T-cell (primary cell): ENCODE measurements at regions not wholly inside any gene's neighbourhood (a gene's known extent, or its start where the extent isn't known, plus 50 kb on each side); places are given as distances from the start of the nearest gene placed in this dataset.
A peak's percentile ranks its signal among the peaks of the same experiment; 100 is the strongest.

Source experiments
- ATAC-seq, 4 experiments: fragments of 200-7000 bp in 3 of 4; fragments of 150-1000 bp in 1 of 4; cut with Tn5 transposase; replicated peaks in 1 of 4; 1 replicate in 3 of 4; 2 replicates in 1 of 4; pipeline ENCODE4 v1.10.0; 2021; ENCODE audit warnings: moderate library complexity in 3 of 4, mild to moderate bottlenecking in 2 of 4, moderate number of reproducible peaks in 1 of 4
- CTCF ChIA-PET, 2 donors: fragments of 300-600 bp; sonication (Branson Sonifier 250); formaldehyde crosslinking; loops; one replicate each; lab custom pipeline; 2022; ENCODE audit warnings: antibody characterized with exemption in 2 of 2; lab: Charles Lee
- POLR2A ChIA-PET, 2 donors: fragments of 300-600 bp; sonication (Branson Sonifier 250); formaldehyde crosslinking; loops; one replicate each; lab custom pipeline; 2022; ENCODE audit warnings: antibody characterized with exemption in 2 of 2; lab: Charles Lee
- DNase-seq, 35 experiments: peaks; one replicate each; pipeline versions ENCODE4 v3.0.0 to v3.0.0-alpha.2; 2013 to 2023
- H3K27ac ChIP-seq: one replicate; pipeline ENCODE4 v1.5.1; 2013; ENCODE audit warnings: low read length
- H3K27me3 ChIP-seq, 2 experiments: replicated peaks in 1 of 2; 1 replicate in 1 of 2; 2 replicates in 1 of 2; pipeline versions ENCODE4 v1.6.1 to v1.7.0; 2013; ENCODE audit warnings: low read length in 1 of 2, mixed read lengths in 1 of 2; ENCODE audit not compliant: control insufficient read depth in 2 of 2, insufficient read depth in 2 of 2; ENCODE audit errors: extremely low read depth in 1 of 2
- H3K36me3 ChIP-seq, 2 donors: 1 replicate in 1 of 2; 2 replicates in 1 of 2; pipeline versions ENCODE4 v1.6.1 to v1.7.0; 2013; ENCODE audit warnings: low read length in 1 of 2; ENCODE audit not compliant: control insufficient read depth in 2 of 2, insufficient read depth in 1 of 2; ENCODE audit errors: extremely low read depth in 1 of 2
- H3K4me1 ChIP-seq, 2 experiments: 1 replicate in 1 of 2; 2 replicates in 1 of 2; pipeline versions ENCODE4 v1.6.1 to v1.7.0; 2013; ENCODE audit warnings: low read length in 2 of 2, mixed read lengths in 1 of 2; ENCODE audit not compliant: insufficient read depth in 2 of 2, control insufficient read depth in 1 of 2; ENCODE audit errors: extremely low read depth in 1 of 2
- H3K4me3 ChIP-seq, 2 donors: 1 replicate in 1 of 2; 2 replicates in 1 of 2; pipeline versions ENCODE4 v1.5.1 to v1.7.0; 2013; ENCODE audit warnings: mild to moderate bottlenecking in 2 of 2, low read length in 1 of 2, moderate library complexity in 1 of 2; ENCODE audit not compliant: control insufficient read depth in 1 of 2; ENCODE audit errors: extremely low read depth in 1 of 2
- H3K9me3 ChIP-seq: 2 replicates; pipeline ENCODE4 v1.7.0; 2013
- H3K27ac Mint-ChIP-seq, 2 donors: one replicate each; pipeline ENCODE4 v1.8.0; 2020 to 2021; ENCODE audit warnings: mild to moderate bottlenecking in 2 of 2, mixed read lengths in 2 of 2
- H3K27me3 Mint-ChIP-seq, 2 donors: one replicate each; pipeline ENCODE4 v1.8.0; 2021 to 2022; ENCODE audit warnings: mixed read lengths in 2 of 2
- H3K36me3 Mint-ChIP-seq: one replicate; pipeline ENCODE4 v1.8.0; 2021; ENCODE audit warnings: mixed read lengths
- H3K4me1 Mint-ChIP-seq, 3 donors: one replicate each; pipeline ENCODE4 v1.8.0; 2020 to 2022; ENCODE audit warnings: mixed read lengths in 3 of 3, mild to moderate bottlenecking in 1 of 3
- H3K4me3 Mint-ChIP-seq, 3 donors: one replicate each; pipeline ENCODE4 v1.8.0; 2020 to 2022; ENCODE audit warnings: mild to moderate bottlenecking in 3 of 3, mixed read lengths in 3 of 3, moderate library complexity in 3 of 3
- H3K9me3 Mint-ChIP-seq, 3 donors: one replicate each; pipeline ENCODE4 v1.8.0; 2020 to 2022; ENCODE audit warnings: mixed read lengths in 3 of 3
- WGBS: methylation state at CpG from one replicate; pipeline ENCODE4 v1.1.5; 2013; ENCODE audit warnings: missing lambda C conversion rate; ENCODE audit not compliant: insufficient coverage; 5-methylcytosine and 5-hydroxymethylcytosine counted together

- DNase-seq (no peak), ATAC-seq (no peak)
- H3K9me3 ChIP-seq, result no peaks in the 10 kb centered on the region
- no peak overlapping the region for H3K4me3 ChIP-seq
- H3K4me3 Mint-ChIP-seq, result no peak overlapping the region
- H3K4me1 ChIP-seq, result no peaks in the 10 kb centered on the region
- no CpG with 5 or more reads among the region's 3 CpGs for WGBS
- CTCF ChIA-PET, result no interaction called here
- H3K27ac ChIP-seq, result no peak overlapping the region
- no peaks in the 10 kb centered on the region for H3K27me3 ChIP-seq
- POLR2A ChIA-PET, result no interaction called here
- H3K27ac Mint-ChIP-seq, result no peak overlapping the region
- H3K36me3 ChIP-seq, result no peaks in the 10 kb centered on the region
- H3K4me1 Mint-ChIP-seq, result no peaks in the 10 kb centered on the region
- no peaks in the 10 kb centered on the region for H3K27me3 Mint-ChIP-seq
- H3K9me3 Mint-ChIP-seq, result no peaks in the 10 kb centered on the region
- no peaks in the 10 kb centered on the region for H3K36me3 Mint-ChIP-seq
These were observed 983.6 kb upstream of the ZEB2 start for GRCh38 chr2:145503511-145503910.

- H3K27ac Mint-ChIP-seq, result no peak overlapping the region
- no peak overlapping the region for H3K27ac ChIP-seq
- H3K4me3 Mint-ChIP-seq, result no peak overlapping the region
- ChIA-PET CTCF (no interaction called here), POLR2A (no interaction called here)
- H3K36me3 ChIP-seq, result no peaks in the 10 kb centered on the region
- H3K4me1 ChIP-seq, result no peaks in the 10 kb centered on the region
- no peaks in the 10 kb centered on the region for H3K4me1 Mint-ChIP-seq
- no peak for ATAC-seq
- no peaks in the 10 kb centered on the region for H3K36me3 Mint-ChIP-seq
- H3K4me3 ChIP-seq, result no peak overlapping the region
- H3K9me3 ChIP-seq, result no peaks in the 10 kb centered on the region
- no peaks in the 10 kb centered on the region for H3K27me3 Mint-ChIP-seq
- WGBS, result 79% methylated on average over 2 of the region's 3 CpGs
- no peaks in the 10 kb centered on the region for H3K27me3 ChIP-seq
- H3K9me3 Mint-ChIP-seq, result no peaks in the 10 kb centered on the region
- no peak for DNase-seq
These were observed 982.0 kb upstream of the ZEB2 start for GRCh38 chr2:145501920-145502319.

GRCh38 chr2:145495590-145495989 is 975.7 kb upstream of the ZEB2 start:
- Histone ChIP-seq H3K27me3 (no peaks in the 10 kb centered on the region), H3K4me3 (no peak overlapping the region), H3K27ac (no peak overlapping the region), H3K36me3 (no peaks in the 10 kb centered on the region), H3K9me3 (no peaks in the 10 kb centered on the region), H3K4me1 (no peaks in the 10 kb centered on the region)
- Mint-ChIP-seq H3K9me3 (peaks cover 0 to 12% (median 6%) of the 10 kb centered on the region in 3 donors), H3K36me3 (no peaks in the 10 kb centered on the region), H3K27ac (no peak overlapping the region), H3K4me1 (no peaks in the 10 kb centered on the region), H3K27me3 (no peaks in the 10 kb centered on the region), H3K4me3 (no peak overlapping the region)
- POLR2A ChIA-PET, result no interaction called here
- WGBS, result no CpG with 5 or more reads among the region's 3 CpGs
- no peak for DNase-seq
- no peak for ATAC-seq
- CTCF ChIA-PET, result interaction anchor here in 1 of 2 donors (0.7 kb wide), 1 partner anchor 914 kb away, joined by 3 read pairs; no protein-coding TSS in a partner anchor

GRCh38 chr2:145494441-145494840 is 974.5 kb upstream of the ZEB2 start:
- Mint-ChIP-seq H3K9me3 (peaks cover 0 to 12% (median 6%) of the 10 kb centered on the region in 3 donors), H3K4me1 (no peaks in the 10 kb centered on the region), H3K27me3 (no peaks in the 10 kb centered on the region), H3K36me3 (no peaks in the 10 kb centered on the region), H3K4me3 (no peak overlapping the region), H3K27ac (no peak overlapping the region)
- no CpG with 5 or more reads among the region's 1 CpG for WGBS
- H3K4me3 ChIP-seq, result no peak overlapping the region
- H3K4me1 ChIP-seq, result no peaks in the 10 kb centered on the region
- ATAC-seq, result no peak
- no peaks in the 10 kb centered on the region for H3K36me3 ChIP-seq
- CTCF ChIA-PET, result no interaction called here
- POLR2A ChIA-PET, result no interaction called here
- DNase-seq, result no peak
- no peaks in the 10 kb centered on the region for H3K27me3 ChIP-seq
- H3K27ac ChIP-seq, result no peak overlapping the region
- no peaks in the 10 kb centered on the region for H3K9me3 ChIP-seq

- Histone ChIP-seq H3K4me3 (no peak overlapping the region), H3K36me3 (no peaks in the 10 kb centered on the region), H3K9me3 (no peaks in the 10 kb centered on the region), H3K27ac (no peak overlapping the region), H3K27me3 (no peaks in the 10 kb centered on the region), H3K4me1 (no peaks in the 10 kb centered on the region)
- no peak for ATAC-seq
- ChIA-PET CTCF (no interaction called here), POLR2A (no interaction called here)
- Mint-ChIP-seq H3K27me3 (peaks cover 0 to 2% of the 10 kb centered on the region in 2 donors), H3K4me3 (no peak overlapping the region), H3K9me3 (peaks cover 0 to 12% (median 6%) of the 10 kb centered on the region in 3 donors), H3K4me1 (no peaks in the 10 kb centered on the region), H3K36me3 (no peaks in the 10 kb centered on the region), H3K27ac (no peak overlapping the region)
- no peak for DNase-seq
- whole genome bisulfite sequencing, result 86% methylated on average over 1 of the region's 3 CpGs
These were observed 968.7 kb upstream of the ZEB2 start for GRCh38 chr2:145488571-145488970.

GRCh38 chr2:145484448-145485097 is 964.7 kb upstream of the ZEB2 start:
- no peaks in the 10 kb centered on the region for H3K4me1 Mint-ChIP-seq
- no peak overlapping the region for H3K4me3 Mint-ChIP-seq
- H3K27me3 Mint-ChIP-seq, result peaks cover 0 to 3% of the 10 kb centered on the region in 2 donors
- H3K36me3 Mint-ChIP-seq, result no peaks in the 10 kb centered on the region
- Histone ChIP-seq H3K9me3 (no peaks in the 10 kb centered on the region), H3K4me3 (no peak overlapping the region), H3K36me3 (no peaks in the 10 kb centered on the region), H3K27ac (no peak overlapping the region), H3K27me3 (no peaks in the 10 kb centered on the region), H3K4me1 (no peaks in the 10 kb centered on the region)
- ChIA-PET POLR2A (no interaction called here), CTCF (no interaction called here)
- H3K9me3 Mint-ChIP-seq, result no peaks in the 10 kb centered on the region
- no peak overlapping the region for H3K27ac Mint-ChIP-seq
- DNase-seq (peak in 1 of 35 experiments; percentile 3), ATAC-seq (no peak)

GRCh38 chr2:145483854-145484253 is 963.9 kb upstream of the ZEB2 start:
- H3K27ac ChIP-seq, result no peak overlapping the region
- H3K9me3 ChIP-seq, result no peaks in the 10 kb centered on the region
- ChIA-PET POLR2A (no interaction called here), CTCF (no interaction called here)
- DNase-seq, result no peak
- no peak overlapping the region for H3K4me3 ChIP-seq
- ATAC-seq, result no peak
- 67% methylated on average over 1 of the region's 3 CpGs for WGBS
- no peaks in the 10 kb centered on the region for H3K4me1 Mint-ChIP-seq
- H3K4me3 Mint-ChIP-seq, result no peak overlapping the region
- no peaks in the 10 kb centered on the region for H3K36me3 ChIP-seq
- no peak overlapping the region for H3K27ac Mint-ChIP-seq
- peaks cover 0 to 3% of the 10 kb centered on the region in 2 donors for H3K27me3 Mint-ChIP-seq
- H3K27me3 ChIP-seq, result no peaks in the 10 kb centered on the region
- no peaks in the 10 kb centered on the region for H3K4me1 ChIP-seq
- H3K36me3 Mint-ChIP-seq, result no peaks in the 10 kb centered on the region
- no peaks in the 10 kb centered on the region for H3K9me3 Mint-ChIP-seq
